WERI-Rb-1 (cell line): ENCODE measurements at regions not wholly inside any gene's neighbourhood (a gene's known extent, or its start where the extent isn't known, plus 50 kb on each side); places are given as distances from the start of the nearest gene placed in this dataset.

Experiments used
- DNase-seq: peaks from one replicate; pipeline ENCODE4 v3.0.0-alpha.2; 2020
- H3K27ac ChIP-seq: fragments of 250-450 bp; sonication (Bioruptor Pico); 2 replicates; pipeline ENCODE4 v1.5.1; 2020; ENCODE audit warnings: mild to moderate bottlenecking, moderate library complexity
- H3K27me3 ChIP-seq: fragments of 250-450 bp; sonication (Bioruptor Pico); 2 replicates; pipeline ENCODE4 v1.5.1; 2021; ENCODE audit warnings: mild to moderate bottlenecking, low read depth, moderate library complexity; ENCODE audit not compliant: insufficient read depth, severe bottlenecking
- H3K36me3 ChIP-seq: fragments of 250-450 bp; sonication (Bioruptor Pico); 2 replicates; pipeline ENCODE4 v1.5.1; 2020; ENCODE audit warnings: mild to moderate bottlenecking, moderate library complexity
- H3K4me3 ChIP-seq: 2 replicates; pipeline ENCODE4 v1.5.1; 2011; ENCODE audit warnings: low read depth, mild to moderate bottlenecking, control low read depth, low read length
- H3K9me3 ChIP-seq: fragments of 250-450 bp; sonication (Bioruptor Pico); 2 replicates; pipeline ENCODE4 v1.5.1; 2021; ENCODE audit warnings: mild to moderate bottlenecking, moderate library complexity; ENCODE audit not compliant: severe bottlenecking
- TF ChIP-seq, protein P1 (sequence below): IDR thresholded peaks from 2 replicates; pipeline ENCODE4 v1.5.1; 2011; ENCODE audit warnings: low read depth, mild to moderate bottlenecking, control low read depth, inconsistent platforms, low read length

DNA sequence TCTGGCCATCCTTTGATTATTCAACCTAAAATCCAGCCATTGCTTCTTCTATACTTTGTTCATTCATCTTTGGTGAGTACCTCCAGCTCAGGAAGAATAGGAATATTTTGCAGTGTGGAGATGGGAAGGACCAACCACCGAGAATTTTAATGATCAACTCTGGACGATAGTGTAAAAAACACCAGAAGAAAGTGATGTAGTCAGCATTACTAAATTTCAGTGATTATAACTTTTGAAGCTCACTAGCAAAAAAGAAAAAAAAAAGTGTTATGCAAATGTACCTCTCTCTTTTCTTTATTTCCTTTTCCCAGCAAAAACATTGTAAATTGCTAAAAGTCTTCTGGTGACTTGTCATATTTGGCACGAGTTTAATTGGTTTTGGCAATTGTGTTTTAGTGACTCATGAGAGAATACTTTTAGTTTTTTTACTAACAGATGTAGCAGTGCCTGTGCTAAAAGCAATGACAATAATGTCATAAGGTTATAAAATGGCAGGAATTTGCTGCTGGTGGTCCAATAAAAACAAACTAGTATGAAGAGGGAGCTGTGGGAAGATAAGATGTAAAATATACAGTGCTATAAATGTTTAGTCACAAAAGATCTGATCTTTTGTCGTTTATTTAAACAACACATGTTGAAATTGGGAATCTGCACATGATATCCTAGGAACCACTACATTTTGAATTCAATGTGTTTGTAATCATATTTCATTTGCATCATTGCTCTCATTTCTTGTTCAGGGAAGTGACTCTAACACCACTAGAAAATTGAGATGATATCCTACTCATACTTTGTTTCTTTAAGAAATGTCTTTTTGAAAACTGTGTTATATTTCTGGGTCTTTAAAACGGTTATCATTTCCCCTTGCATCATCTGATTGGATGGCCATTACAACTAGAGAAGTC lies 81.3 kb upstream of the ERCC6L2 start:
- no peak for DNase-seq
- Histone ChIP-seq H3K9me3 (no peaks in the 10 kb centered on the region), H3K4me3 (no peak overlapping the region), H3K36me3 (no peaks in the 10 kb centered on the region), H3K27me3 (no peaks in the 10 kb centered on the region), H3K27ac (no peak overlapping the region)
- TF ChIP-seq, protein P1, sequence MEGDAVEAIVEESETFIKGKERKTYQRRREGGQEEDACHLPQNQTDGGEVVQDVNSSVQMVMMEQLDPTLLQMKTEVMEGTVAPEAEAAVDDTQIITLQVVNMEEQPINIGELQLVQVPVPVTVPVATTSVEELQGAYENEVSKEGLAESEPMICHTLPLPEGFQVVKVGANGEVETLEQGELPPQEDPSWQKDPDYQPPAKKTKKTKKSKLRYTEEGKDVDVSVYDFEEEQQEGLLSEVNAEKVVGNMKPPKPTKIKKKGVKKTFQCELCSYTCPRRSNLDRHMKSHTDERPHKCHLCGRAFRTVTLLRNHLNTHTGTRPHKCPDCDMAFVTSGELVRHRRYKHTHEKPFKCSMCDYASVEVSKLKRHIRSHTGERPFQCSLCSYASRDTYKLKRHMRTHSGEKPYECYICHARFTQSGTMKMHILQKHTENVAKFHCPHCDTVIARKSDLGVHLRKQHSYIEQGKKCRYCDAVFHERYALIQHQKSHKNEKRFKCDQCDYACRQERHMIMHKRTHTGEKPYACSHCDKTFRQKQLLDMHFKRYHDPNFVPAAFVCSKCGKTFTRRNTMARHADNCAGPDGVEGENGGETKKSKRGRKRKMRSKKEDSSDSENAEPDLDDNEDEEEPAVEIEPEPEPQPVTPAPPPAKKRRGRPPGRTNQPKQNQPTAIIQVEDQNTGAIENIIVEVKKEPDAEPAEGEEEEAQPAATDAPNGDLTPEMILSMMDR, result no peak

DNA sequence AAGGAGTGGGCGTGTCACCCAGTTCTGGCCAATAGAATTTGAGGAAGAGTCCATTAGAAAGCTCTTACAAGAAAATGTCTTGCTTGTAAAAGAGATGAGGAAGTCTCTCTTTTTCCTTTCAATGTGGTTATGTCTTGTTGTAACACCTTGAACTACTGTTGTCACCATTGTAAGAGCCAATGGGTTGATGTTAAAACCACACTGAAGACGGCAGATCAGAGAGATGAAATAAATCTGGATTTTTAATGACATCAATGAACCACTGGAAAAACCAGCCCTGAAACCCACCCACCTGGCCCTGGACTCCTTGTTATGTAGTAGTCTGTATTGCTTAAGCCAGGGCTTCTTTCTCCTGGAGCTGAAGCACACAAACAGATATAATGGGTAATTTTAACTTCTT lies 83.8 kb upstream of the ERCC6L2 start:
- H3K27me3 ChIP-seq, result no peaks in the 10 kb centered on the region
- no peaks in the 10 kb centered on the region for H3K36me3 ChIP-seq
- no peak for DNase-seq
- H3K9me3 ChIP-seq, result no peaks in the 10 kb centered on the region
- TF ChIP-seq, protein P1, result no peak
- H3K27ac ChIP-seq, result no peak overlapping the region
- H3K4me3 ChIP-seq, result no peak overlapping the region

DNA sequence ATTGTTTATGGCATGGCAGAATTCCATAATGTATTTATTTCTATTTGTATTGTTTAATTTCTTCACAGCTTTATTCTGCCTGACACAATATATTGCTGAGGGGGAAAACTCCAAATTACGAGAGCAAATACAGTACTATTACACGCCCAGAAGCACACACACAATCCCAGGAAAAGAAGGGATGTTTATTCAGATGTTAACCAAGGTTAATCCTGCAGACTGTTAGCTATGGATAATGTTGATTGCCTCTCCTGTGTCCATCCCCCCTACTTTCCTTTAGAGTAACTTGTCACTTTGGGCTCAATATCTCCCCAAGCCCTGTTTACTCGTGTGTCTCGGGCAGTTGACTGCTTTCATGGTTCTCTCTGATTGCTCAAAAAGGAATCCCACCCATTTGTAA lies 84.2 kb upstream of the ERCC6L2 start:
- TF ChIP-seq, protein P1, result no peak
- H3K9me3 ChIP-seq, result no peaks in the 10 kb centered on the region
- no peak overlapping the region for H3K4me3 ChIP-seq
- no peaks in the 10 kb centered on the region for H3K27me3 ChIP-seq
- no peak for DNase-seq
- no peak overlapping the region for H3K27ac ChIP-seq
- H3K36me3 ChIP-seq, result no peaks in the 10 kb centered on the region

DNA sequence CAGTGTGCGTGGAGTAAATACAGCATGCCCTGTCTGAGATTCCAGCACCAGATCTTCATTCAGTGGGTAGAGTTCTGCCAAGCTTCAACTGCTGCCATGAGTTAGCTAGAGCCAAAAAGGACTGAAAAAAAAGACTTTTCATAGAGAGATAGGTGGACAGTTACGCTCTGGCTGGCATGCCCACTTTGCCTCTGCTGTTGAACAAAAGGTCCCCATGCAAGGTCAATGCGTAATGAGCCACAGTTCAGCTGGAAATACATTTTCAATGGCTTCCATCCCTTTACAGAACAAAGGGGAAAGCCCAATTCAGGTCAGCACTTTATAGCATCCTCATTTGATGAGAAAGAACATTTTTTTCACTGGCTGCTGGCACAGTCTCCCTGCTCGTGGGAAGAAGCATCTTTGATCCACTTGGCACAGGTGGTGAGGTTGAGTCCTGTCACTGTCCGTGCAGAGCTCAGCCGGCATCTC lies 86.9 kb upstream of the ERCC6L2 start:
- no peaks in the 10 kb centered on the region for H3K9me3 ChIP-seq
- H3K4me3 ChIP-seq, result no peak overlapping the region
- TF ChIP-seq, protein P1, result no peak
- H3K27me3 ChIP-seq, result no peaks in the 10 kb centered on the region
- H3K27ac ChIP-seq, result no peak overlapping the region
- DNase-seq, result no peak
- no peaks in the 10 kb centered on the region for H3K36me3 ChIP-seq

DNA sequence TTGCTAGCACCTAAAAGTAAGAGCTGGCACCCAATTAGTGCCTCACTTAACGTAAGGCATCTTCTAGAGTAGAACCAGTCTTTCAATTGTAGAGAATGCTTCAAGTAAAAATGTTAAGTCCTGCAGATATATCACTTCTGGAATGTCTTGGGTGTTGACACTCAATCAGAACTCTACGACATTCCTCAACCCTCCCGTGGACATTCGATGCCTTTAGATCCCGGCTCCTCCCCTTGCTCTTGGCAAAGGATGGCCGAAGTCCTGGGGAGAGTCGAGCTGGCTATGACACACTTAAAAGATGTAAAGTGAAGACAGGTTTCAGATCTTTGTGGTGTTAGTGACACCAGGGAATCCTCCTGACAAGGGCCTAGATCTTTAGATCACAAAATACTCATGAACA lies 87.5 kb upstream of the ERCC6L2 start:
- DNase-seq, result no peak
- H3K27ac ChIP-seq, result no peak overlapping the region
- no peaks in the 10 kb centered on the region for H3K36me3 ChIP-seq
- H3K27me3 ChIP-seq, result no peaks in the 10 kb centered on the region
- no peaks in the 10 kb centered on the region for H3K9me3 ChIP-seq
- H3K4me3 ChIP-seq, result no peak overlapping the region
- TF ChIP-seq, protein P1, result no peak
